ENCODE measurements at regions not wholly inside any gene's neighbourhood (a gene's known extent, or its start where the extent isn't known, plus 50 kb on each side); places are given as distances from the start of the nearest gene placed in this dataset.

- no peak overlapping the region for H4K8ac ChIP-seq (ENCODE audit: extremely low read depth, insufficient read depth, low read length)
- no peak overlapping the region for H4K91ac ChIP-seq (replicated peaks; ENCODE audit: insufficient read length, low read length)
- CTCF ChIA-PET (ENCODE audit: partially characterized antibody) = interaction anchor here (0.7 to 1.8 kb wide), 4 partner anchors 20 to 143 kb away, joined by 3 to 5 read pairs (median 3); no protein-coding TSS in a partner anchor
- H3K18ac ChIP-seq (ENCODE audit: extremely low read depth, low read length) = no peak overlapping the region
- no peak overlapping the region for H3K9ac ChIP-seq (replicated peaks in 1 of 4; ENCODE audit: extremely low read depth in 1 of 4, low read depth in 3 of 4, low read length in 3 of 4)
- no peak overlapping the region for H4K5ac ChIP-seq (ENCODE audit: insufficient read length, low read depth, low read length)
- H3K4me3 ChIP-seq (ENCODE audit: extremely low read depth in 1 of 4, insufficient read depth in 2 of 4, low read depth in 3 of 4, low read length in 4 of 4) = no peak overlapping the region
- H2AFZ ChIP-seq (ENCODE audit: low read length) = no peak overlapping the region
- no peaks in the 10 kb centered on the region for H3K79me1 ChIP-seq (ENCODE audit: low read depth, low read length)
- peaks cover 5 to 12% (median 6%) of the 10 kb centered on the region in 4 experiments; a peak in 4 of 7 replicates for H3K4me1 ChIP-seq (replicated peaks in 1 of 4; ENCODE audit: control insufficient read depth in 3 of 4, insufficient read depth in 4 of 4, low read length in 3 of 4)
- H3K79me2 ChIP-seq (ENCODE audit: control insufficient read depth in 1 of 2, insufficient read depth in 2 of 2, low read length in 2 of 2) = no peaks in the 10 kb centered on the region
- H3K27ac ChIP-seq (ENCODE audit: low read depth, low read length) = no peak overlapping the region
- POLR2A ChIA-PET (ENCODE audit: partially characterized antibody) = no interaction called here
- DNase-seq (ENCODE audit: low read depth in 1 of 2, low spot score in 2 of 2) = no peak
- H2BK120ac ChIP-seq (replicated peaks; ENCODE audit: low read depth, low read length) = no peak overlapping the region
- peak overlapping the region; percentile 36 to 68; a peak in 2 of 4 replicates for H3K4me2 ChIP-seq (ENCODE audit: insufficient read depth in 1 of 2, low read depth in 2 of 2, low read length in 2 of 2)
- no peak overlapping the region for H2BK15ac ChIP-seq (ENCODE audit: low read length)
- TF ChIP-seq HDAC6 (IDR thresholded peaks at IDR 0.05; ENCODE audit: low read depth, low read length) (no peak), NANOG (IDR thresholded peaks at IDR 0.05; ENCODE audit: insufficient read depth, low read depth, low read length, poor library complexity, severe bottlenecking) (no peak), SUZ12 (IDR thresholded peaks at IDR 0.05; ENCODE audit: low read length) (no peak), GTF2F1 (IDR thresholded peaks at IDR 0.05; ENCODE audit: borderline replicate concordance, low read depth, low read length) (no peak), CHD1 (IDR thresholded peaks at IDR 0.05; ENCODE audit: low read depth, low read length) (no peak), CHD2 (IDR thresholded peaks at IDR 0.05; ENCODE audit: low read length) (no peak), JUN (IDR thresholded peaks at IDR 0.05; ENCODE audit: low read depth, low read length) (no peak), TCF12 (IDR thresholded peaks at IDR 0.05; ENCODE audit: low read depth, low read length) (no peak)
- TF ChIP-seq, protein P1, sequence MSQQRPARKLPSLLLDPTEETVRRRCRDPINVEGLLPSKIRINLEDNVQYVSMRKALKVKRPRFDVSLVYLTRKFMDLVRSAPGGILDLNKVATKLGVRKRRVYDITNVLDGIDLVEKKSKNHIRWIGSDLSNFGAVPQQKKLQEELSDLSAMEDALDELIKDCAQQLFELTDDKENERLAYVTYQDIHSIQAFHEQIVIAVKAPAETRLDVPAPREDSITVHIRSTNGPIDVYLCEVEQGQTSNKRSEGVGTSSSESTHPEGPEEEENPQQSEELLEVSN (IDR thresholded peaks at IDR 0.05) = no peak
- no peak overlapping the region for H3K56ac ChIP-seq (replicated peaks; ENCODE audit: insufficient read length, low read depth, low read length)
- 87% methylated on average over 4 of the region's 4 CpGs; no CpG with 5 or more reads in 1 of the 2 experiments for WGBS, 2 experiments (ENCODE audit: extremely low coverage in 1 of 2, insufficient coverage in 1 of 2, insufficient read length in 1 of 2, insufficient replicate concordance in 2 of 2, low coverage in 1 of 2, low lambda C conversion rate in 2 of 2, missing lambda C conversion rate in 1 of 2)
- H3K23ac ChIP-seq (ENCODE audit: insufficient read length) = no peak overlapping the region
- peaks cover 0 to 3% (median 0%) of the 10 kb centered on the region in 4 experiments; a peak in 2 of 7 replicates for H3K27me3 ChIP-seq (replicated peaks in 1 of 4; ENCODE audit: control insufficient read depth in 3 of 4, extremely low read depth in 1 of 4, insufficient read depth in 3 of 4, low read length in 3 of 4)
- H3K4ac ChIP-seq (replicated peaks; ENCODE audit: insufficient read length, low read depth, low read length) = no peak overlapping the region
- no peak for FAIRE-seq
- H3K14ac ChIP-seq (ENCODE audit: insufficient read length) = no peak overlapping the region
- H2BK12ac ChIP-seq (ENCODE audit: low read depth, low read length) = no peak overlapping the region; the same call in 1 of the 2 replicates
- H3K23me2 ChIP-seq (ENCODE audit: low read depth, low read length) = no peaks in the 10 kb centered on the region
- H2BK5ac ChIP-seq (ENCODE audit: low read depth, low read length) = no peak overlapping the region
- H4K20me1 ChIP-seq (replicated peaks in 1 of 2; ENCODE audit: control insufficient read depth in 1 of 2, insufficient read depth in 2 of 2, low read length in 2 of 2) = no peaks in the 10 kb centered on the region
- H2BK20ac ChIP-seq (ENCODE audit: low read length) = 0 out of 2 replicates have a peak overlapping the region, but pooled peaks have one; percentile 25
- H3K9me3 ChIP-seq (ENCODE audit: insufficient read depth in 2 of 2, low read depth in 1 of 2, low read length in 1 of 2) = peaks cover 2 to 4% of the 10 kb centered on the region in 2 experiments; a peak in 1 of 4 replicates
- H2AK5ac ChIP-seq (ENCODE audit: low read depth, low read length) = peak overlapping the region; percentile 47; the same call in 1 of the 2 replicates
- no peaks in the 10 kb centered on the region for H3K36me3 ChIP-seq (ENCODE audit: control insufficient read depth in 2 of 4, insufficient read depth in 4 of 4, low read length in 3 of 4)
Observed at GRCh38 chr2:133674066-133674432, 105.8 kb upstream of the NCKAP5 start.

All from H1 (cell line).